A549 (cell line): ENCODE measurements at regions not wholly inside any gene's neighbourhood (a gene's known extent, or its start where the extent isn't known, plus 50 kb on each side); places are given as distances from the start of the nearest gene placed in this dataset.

Experiments
- ATAC-seq, 2 experiments: fragments of 200-7000 bp in 1 of 2; fragments of >200 bp in 1 of 2; cut with Nextera tagmentation in 1 of 2; cut with Tn5 transposase in 1 of 2; 3 replicates each; pipeline versions ENCODE4 v1.8.0 to v1.9.1; 2018 to 2020; ENCODE audit warnings: mild to moderate bottlenecking in 1 of 2, moderate library complexity in 1 of 2
- CTCF ChIA-PET: fragments of 300-600 bp; sonication (Branson Sonifier 250); formaldehyde crosslinking; extraction: SDS; loops from one replicate; lab custom pipeline; 2021; ENCODE audit warnings: antibody characterized with exemption, inconsistent platforms; lab: Yijun Ruan, JAX
- POLR2A ChIA-PET: fragments of 350-600 bp; formaldehyde crosslinking; extraction: SDS; loops from one replicate; lab custom pipeline; 2021; ENCODE audit warnings: antibody characterized with exemption, inconsistent platforms; lab: Yijun Ruan, JAX
- DNase-seq, 2 experiments: peaks; one replicate each; pipeline versions ENCODE4 v3.0.0 to v3.0.0-alpha.2; 2011 to 2016; ENCODE audit warnings: low read depth in 1 of 2, low spot score in 1 of 2
- FAIRE-seq: peaks from 2 replicates; lab custom pipeline; 2011; peaks lifted over from hg19 to GRCh38; lab: Jason Lieb, UNC
- H3K27ac ChIP-seq, 2 experiments: fragments of >200 bp; sonication (Bioruptor Twin); formaldehyde crosslinking; 3 replicates each; pipeline ENCODE4 v1.5.1; 2016 to 2017
- H3K4me1 ChIP-seq: fragments of >200 bp; sonication (Bioruptor Twin); formaldehyde crosslinking; 3 replicates; pipeline ENCODE4 v1.6.1; 2016
- H3K4me2 ChIP-seq: fragments of >200 bp; sonication (Bioruptor Twin); formaldehyde crosslinking; 3 replicates; pipeline ENCODE4 v1.6.1; 2016
- H3K4me3 ChIP-seq: fragments of >200 bp; sonication (Bioruptor Twin); formaldehyde crosslinking; 3 replicates; pipeline ENCODE4 v1.5.1; 2016
- H3K9me3 ChIP-seq: fragments of >200 bp; sonication (Bioruptor Twin); formaldehyde crosslinking; 3 replicates; pipeline ENCODE4 v1.6.1; 2016
- CBX2 ChIP-seq: fragments of 200-600 bp; sonication (generic); IDR thresholded peaks from 2 replicates; pipeline ENCODE4 v1.6.1; 2016; ENCODE audit warnings: low read depth, mild to moderate bottlenecking, borderline replicate concordance
- CBX8 ChIP-seq: fragments of 200-600 bp; sonication (generic); IDR thresholded peaks from 2 replicates; pipeline ENCODE4 v1.6.1; 2016
- CEBPB ChIP-seq, 2 experiments: fragments of >200 bp in 1 of 2; sonication (Bioruptor Twin) in 1 of 2; formaldehyde crosslinking in 1 of 2; IDR thresholded peaks; 2 replicates each; pipeline ENCODE4 v1.6.1; 2012 to 2016
- CHD2 ChIP-seq: fragments of 150-350 bp; IDR thresholded peaks from 2 replicates; pipeline ENCODE4 v1.6.1; 2014; ENCODE audit warnings: low read length; ENCODE audit not compliant: partially characterized antibody
- CHD4 ChIP-seq: fragments of 200-600 bp; sonication (generic); IDR thresholded peaks from 2 replicates; pipeline ENCODE4 v1.6.1; 2016; ENCODE audit warnings: antibody characterized with exemption, mild to moderate bottlenecking, borderline replicate concordance
- EHF ChIP-seq: fragments of 250-450 bp; sonication (Bioruptor Pico); IDR thresholded peaks from 2 replicates; pipeline ENCODE4 v1.5.0; 2020; ENCODE audit warnings: mild to moderate bottlenecking
- EP300 ChIP-seq, 2 experiments: fragments of >200 bp; sonication (Bioruptor Twin); formaldehyde crosslinking; IDR thresholded peaks; 2 replicates in 1 of 2; 3 replicates in 1 of 2; pipeline ENCODE4 v1.6.1; 2016 to 2017
- ESRRA ChIP-seq: fragments of 150-350 bp; IDR thresholded peaks from 2 replicates; pipeline ENCODE4 v1.6.1; 2014; ENCODE audit warnings: mild to moderate bottlenecking, low read length, borderline replicate concordance
- FOSB ChIP-seq: fragments of 250-450 bp; sonication (Bioruptor Pico); IDR thresholded peaks from 2 replicates; pipeline ENCODE4 v1.5.0; 2020; ENCODE audit warnings: mild to moderate bottlenecking, moderate library complexity
- FOXS1 ChIP-seq: fragments of 250-450 bp; sonication (Bioruptor Pico); IDR thresholded peaks from 2 replicates; pipeline ENCODE4 v1.5.0; 2020; ENCODE audit warnings: mild to moderate bottlenecking, moderate library complexity
- GATA3 ChIP-seq: IDR thresholded peaks from 2 replicates; pipeline ENCODE4 v1.6.1; 2012; ENCODE audit warnings: borderline replicate concordance
- HDAC2 ChIP-seq: fragments of 200-600 bp; sonication (generic); IDR thresholded peaks from 2 replicates; pipeline ENCODE4 v1.6.1; 2016
- HOXA7 ChIP-seq: fragments of 250-450 bp; sonication (Bioruptor Pico); IDR thresholded peaks from 2 replicates; pipeline ENCODE4 v1.5.0; 2020; ENCODE audit warnings: mild to moderate bottlenecking, moderate library complexity
- HOXB13 ChIP-seq: fragments of 250-450 bp; sonication (Bioruptor Pico); IDR thresholded peaks from 2 replicates; pipeline ENCODE4 v1.5.0; 2020; ENCODE audit warnings: low read depth, mild to moderate bottlenecking, moderate library complexity
- HOXB5 ChIP-seq: fragments of 250-450 bp; sonication (Bioruptor Pico); IDR thresholded peaks from 2 replicates; pipeline ENCODE4 v1.5.0; 2020; ENCODE audit warnings: mild to moderate bottlenecking, moderate library complexity
- JUN ChIP-seq, 2 experiments: fragments of >200 bp; sonication (Bioruptor Twin); formaldehyde crosslinking; IDR thresholded peaks; 2 replicates in 1 of 2; 3 replicates in 1 of 2; pipeline ENCODE4 v1.6.1; 2016 to 2017
- KDM1A ChIP-seq: fragments of 200-600 bp; sonication (generic); IDR thresholded peaks from 2 replicates; pipeline ENCODE4 v1.6.1; 2016; ENCODE audit warnings: low read depth, mild to moderate bottlenecking
- MAFK ChIP-seq: fragments of 450-650 bp; IDR thresholded peaks from 2 replicates; pipeline ENCODE4 v1.6.1; 2014; ENCODE audit not compliant: partially characterized antibody
- MAZ ChIP-seq: fragments of 150-350 bp; IDR thresholded peaks from 2 replicates; pipeline ENCODE4 v1.6.1; 2014; ENCODE audit warnings: antibody characterized with exemption, low read depth, low read length, borderline replicate concordance
- MYC ChIP-seq: IDR thresholded peaks from 2 replicates; pipeline ENCODE4 v1.6.1; 2012; ENCODE audit warnings: mild to moderate bottlenecking, inconsistent platforms, low read length, improper control_type of control experiment, borderline replicate concordance
- NPAS2 ChIP-seq: fragments of 250-450 bp; sonication (Bioruptor Pico); IDR thresholded peaks from 2 replicates; pipeline ENCODE4 v1.8.0; 2022; ENCODE audit warnings: mild to moderate bottlenecking, moderate library complexity, borderline replicate concordance
- RAD21 ChIP-seq, 2 experiments: fragments of >200 bp in 1 of 2; sonication (Bioruptor Twin) in 1 of 2; formaldehyde crosslinking in 1 of 2; IDR thresholded peaks in 1 of 2; conservative IDR thresholded peaks in 1 of 2; 2 replicates in 1 of 2; 3 replicates in 1 of 2; pipeline ENCODE4 v1.6.1; 2012 to 2018; ENCODE audit warnings: inconsistent platforms in 1 of 2
- RCOR1 ChIP-seq: fragments of 150-350 bp; IDR thresholded peaks from 2 replicates; pipeline ENCODE4 v1.6.1; 2014; ENCODE audit warnings: antibody characterized with exemption, low read length, low read depth
- RNF2 ChIP-seq: fragments of 200-600 bp; sonication (generic); IDR thresholded peaks from 2 replicates; pipeline ENCODE4 v1.6.1; 2016; ENCODE audit warnings: low read depth, mild to moderate bottlenecking, antibody characterized with exemption, moderate library complexity, borderline replicate concordance
- SMC3 ChIP-seq: fragments of >200 bp; sonication (Bioruptor Twin); formaldehyde crosslinking; IDR thresholded peaks from 3 replicates; pipeline ENCODE4 v1.6.1; 2018; ENCODE audit warnings: inconsistent platforms
- SREBF2 ChIP-seq: fragments of 450-650 bp; IDR thresholded peaks from 2 replicates; pipeline ENCODE4 v1.6.1; 2014; ENCODE audit warnings: mild to moderate bottlenecking, moderate library complexity
- TFCP2L1 ChIP-seq: fragments of 250-450 bp; sonication (Bioruptor Pico); IDR thresholded peaks from 2 replicates; pipeline ENCODE4 v1.5.0; 2021; ENCODE audit warnings: mild to moderate bottlenecking
- TP53 ChIP-seq: fragments of 250-450 bp; sonication (Bioruptor Pico); IDR thresholded peaks from 2 replicates; pipeline ENCODE4 v1.5.0; 2021; ENCODE audit warnings: mild to moderate bottlenecking, moderate library complexity
- ZFP36 ChIP-seq: fragments of 450-650 bp; IDR thresholded peaks from 2 replicates; pipeline ENCODE4 v1.6.1; 2014; ENCODE audit warnings: borderline replicate concordance; ENCODE audit not compliant: partially characterized antibody
- whole genome bisulfite sequencing: methylation state at CpG from one replicate; pipeline ENCODE4 v1.1.6; 2017; ENCODE audit errors: missing lambda C conversion rate; 5-methylcytosine and 5-hydroxymethylcytosine counted together
- TF ChIP-seq, protein P1 (sequence below): fragments of >200 bp; sonication (Bioruptor Twin); formaldehyde crosslinking; IDR thresholded peaks from 3 replicates; pipeline ENCODE4 v1.6.1; 2016
- TF ChIP-seq, protein P2 (sequence below): fragments of 200-600 bp; sonication (generic); IDR thresholded peaks from 2 replicates; pipeline ENCODE4 v1.6.1; 2016; ENCODE audit warnings: antibody characterized with exemption, mild to moderate bottlenecking, moderate library complexity
- TF ChIP-seq, protein P3 (sequence below): IDR thresholded peaks from 2 replicates; pipeline ENCODE4 v1.6.1; 2012
- TF ChIP-seq, protein P4 (sequence below): fragments of 250-450 bp; sonication (Bioruptor Pico); IDR thresholded peaks from 2 replicates; pipeline ENCODE4 v1.5.0; 2021; ENCODE audit warnings: mild to moderate bottlenecking, moderate library complexity, borderline replicate concordance

DNA sequence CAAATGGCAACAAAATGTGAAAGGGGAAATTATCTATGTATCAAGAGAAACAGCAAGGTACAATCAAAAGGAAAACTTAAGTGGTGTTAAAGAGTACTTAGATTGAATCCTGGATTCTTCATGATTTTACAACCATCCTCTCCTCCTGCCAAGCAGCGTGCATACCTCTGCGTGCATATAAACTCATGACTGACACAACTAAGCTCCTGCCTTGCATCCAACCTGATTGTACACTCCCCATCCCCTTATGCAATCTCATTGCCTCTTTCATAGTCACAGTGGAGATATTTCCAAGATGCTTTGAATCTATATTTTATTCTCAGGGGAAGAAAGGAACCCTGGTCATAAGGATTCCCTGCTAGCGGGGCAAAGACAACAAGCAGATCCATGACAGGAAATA, 499.9 kb downstream of the KCTD12 start:
- H3K4me1 ChIP-seq, result no peaks in the 10 kb centered on the region
- H3K4me3 ChIP-seq, result no peak overlapping the region
- no peak for DNase-seq
- no peak for FAIRE-seq
- ChIA-PET CTCF (no interaction called here), POLR2A (no interaction called here)
- no peaks in the 10 kb centered on the region for H3K9me3 ChIP-seq
- TF ChIP-seq, protein P1, sequence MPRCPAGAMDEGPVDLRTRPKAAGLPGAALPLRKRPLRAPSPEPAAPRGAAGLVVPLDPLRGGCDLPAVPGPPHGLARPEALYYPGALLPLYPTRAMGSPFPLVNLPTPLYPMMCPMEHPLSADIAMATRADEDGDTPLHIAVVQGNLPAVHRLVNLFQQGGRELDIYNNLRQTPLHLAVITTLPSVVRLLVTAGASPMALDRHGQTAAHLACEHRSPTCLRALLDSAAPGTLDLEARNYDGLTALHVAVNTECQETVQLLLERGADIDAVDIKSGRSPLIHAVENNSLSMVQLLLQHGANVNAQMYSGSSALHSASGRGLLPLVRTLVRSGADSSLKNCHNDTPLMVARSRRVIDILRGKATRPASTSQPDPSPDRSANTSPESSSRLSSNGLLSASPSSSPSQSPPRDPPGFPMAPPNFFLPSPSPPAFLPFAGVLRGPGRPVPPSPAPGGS, result no peak
- no peak for TF ChIP-seq HOXA7 (CRISPR knock-in tag)
- TF ChIP-seq CHD2, result no peak
- no peak for TF ChIP-seq MAZ
- TF ChIP-seq FOXS1, result no peak
- no peak for TF ChIP-seq SREBF2
- TF ChIP-seq RNF2, result no peak
- TF ChIP-seq KDM1A, result no peak
- TF ChIP-seq MYC, result no peak
- TF ChIP-seq, protein P2, sequence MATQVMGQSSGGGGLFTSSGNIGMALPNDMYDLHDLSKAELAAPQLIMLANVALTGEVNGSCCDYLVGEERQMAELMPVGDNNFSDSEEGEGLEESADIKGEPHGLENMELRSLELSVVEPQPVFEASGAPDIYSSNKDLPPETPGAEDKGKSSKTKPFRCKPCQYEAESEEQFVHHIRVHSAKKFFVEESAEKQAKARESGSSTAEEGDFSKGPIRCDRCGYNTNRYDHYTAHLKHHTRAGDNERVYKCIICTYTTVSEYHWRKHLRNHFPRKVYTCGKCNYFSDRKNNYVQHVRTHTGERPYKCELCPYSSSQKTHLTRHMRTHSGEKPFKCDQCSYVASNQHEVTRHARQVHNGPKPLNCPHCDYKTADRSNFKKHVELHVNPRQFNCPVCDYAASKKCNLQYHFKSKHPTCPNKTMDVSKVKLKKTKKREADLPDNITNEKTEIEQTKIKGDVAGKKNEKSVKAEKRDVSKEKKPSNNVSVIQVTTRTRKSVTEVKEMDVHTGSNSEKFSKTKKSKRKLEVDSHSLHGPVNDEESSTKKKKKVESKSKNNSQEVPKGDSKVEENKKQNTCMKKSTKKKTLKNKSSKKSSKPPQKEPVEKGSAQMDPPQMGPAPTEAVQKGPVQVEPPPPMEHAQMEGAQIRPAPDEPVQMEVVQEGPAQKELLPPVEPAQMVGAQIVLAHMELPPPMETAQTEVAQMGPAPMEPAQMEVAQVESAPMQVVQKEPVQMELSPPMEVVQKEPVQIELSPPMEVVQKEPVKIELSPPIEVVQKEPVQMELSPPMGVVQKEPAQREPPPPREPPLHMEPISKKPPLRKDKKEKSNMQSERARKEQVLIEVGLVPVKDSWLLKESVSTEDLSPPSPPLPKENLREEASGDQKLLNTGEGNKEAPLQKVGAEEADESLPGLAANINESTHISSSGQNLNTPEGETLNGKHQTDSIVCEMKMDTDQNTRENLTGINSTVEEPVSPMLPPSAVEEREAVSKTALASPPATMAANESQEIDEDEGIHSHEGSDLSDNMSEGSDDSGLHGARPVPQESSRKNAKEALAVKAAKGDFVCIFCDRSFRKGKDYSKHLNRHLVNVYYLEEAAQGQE, result no peak
- TF ChIP-seq JUN (IDR thresholded peaks at IDR 0.05), result no peak
- TF ChIP-seq HOXB13, result no peak
- no peak for TF ChIP-seq CHD4
- no peak for TF ChIP-seq CBX8
- TF ChIP-seq, protein P3, sequence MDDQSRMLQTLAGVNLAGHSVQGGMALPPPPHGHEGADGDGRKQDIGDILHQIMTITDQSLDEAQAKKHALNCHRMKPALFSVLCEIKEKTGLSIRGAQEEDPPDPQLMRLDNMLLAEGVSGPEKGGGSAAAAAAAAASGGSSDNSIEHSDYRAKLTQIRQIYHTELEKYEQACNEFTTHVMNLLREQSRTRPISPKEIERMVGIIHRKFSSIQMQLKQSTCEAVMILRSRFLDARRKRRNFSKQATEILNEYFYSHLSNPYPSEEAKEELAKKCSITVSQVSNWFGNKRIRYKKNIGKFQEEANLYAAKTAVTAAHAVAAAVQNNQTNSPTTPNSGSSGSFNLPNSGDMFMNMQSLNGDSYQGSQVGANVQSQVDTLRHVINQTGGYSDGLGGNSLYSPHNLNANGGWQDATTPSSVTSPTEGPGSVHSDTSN, result no peak
- TF ChIP-seq EP300 (IDR thresholded peaks at IDR 0.05), result no peak
- no peak for TF ChIP-seq ZFP36
- no peak for TF ChIP-seq HOXB5 (CRISPR knock-in tag)
- no peak for TF ChIP-seq GATA3
- 73% methylated on average over 3 of the region's 3 CpGs for WGBS
- ATAC-seq, result no peak
- no peak overlapping the region for H3K27ac ChIP-seq
- H3K4me2 ChIP-seq, result no peak overlapping the region

DNA sequence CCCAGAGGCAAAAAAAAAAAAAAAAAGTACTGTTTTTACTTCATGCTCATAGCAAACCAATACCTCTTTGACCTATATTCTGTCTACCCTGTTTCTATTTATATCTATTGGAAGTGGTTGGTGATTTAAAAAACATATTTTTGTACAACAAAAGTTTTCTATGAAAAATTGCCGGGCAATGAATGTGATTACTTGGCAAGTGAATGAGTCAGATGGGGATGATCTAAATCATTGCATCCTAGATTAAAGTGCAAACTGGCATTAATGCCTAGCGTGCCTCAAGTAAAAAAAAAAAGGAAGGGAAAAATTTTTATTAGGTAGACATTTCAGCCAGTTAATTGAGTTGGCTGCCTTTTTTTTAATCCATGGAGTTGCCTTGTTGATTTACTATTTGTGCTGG, 500.6 kb downstream of the KCTD12 start:
- H3K4me3 ChIP-seq, result no peak overlapping the region
- no peaks in the 10 kb centered on the region for H3K4me1 ChIP-seq
- CTCF ChIA-PET, result no interaction called here
- no peak for ATAC-seq
- no peaks in the 10 kb centered on the region for H3K9me3 ChIP-seq
- no peak overlapping the region for H3K4me2 ChIP-seq
- FAIRE-seq, result no peak
- POLR2A ChIA-PET, result no interaction called here
- 67% methylated on average over 2 of the region's 2 CpGs for WGBS
- DNase-seq, result no peak
- H3K27ac ChIP-seq, result no peak overlapping the region
- TF ChIP-seq, protein P4, sequence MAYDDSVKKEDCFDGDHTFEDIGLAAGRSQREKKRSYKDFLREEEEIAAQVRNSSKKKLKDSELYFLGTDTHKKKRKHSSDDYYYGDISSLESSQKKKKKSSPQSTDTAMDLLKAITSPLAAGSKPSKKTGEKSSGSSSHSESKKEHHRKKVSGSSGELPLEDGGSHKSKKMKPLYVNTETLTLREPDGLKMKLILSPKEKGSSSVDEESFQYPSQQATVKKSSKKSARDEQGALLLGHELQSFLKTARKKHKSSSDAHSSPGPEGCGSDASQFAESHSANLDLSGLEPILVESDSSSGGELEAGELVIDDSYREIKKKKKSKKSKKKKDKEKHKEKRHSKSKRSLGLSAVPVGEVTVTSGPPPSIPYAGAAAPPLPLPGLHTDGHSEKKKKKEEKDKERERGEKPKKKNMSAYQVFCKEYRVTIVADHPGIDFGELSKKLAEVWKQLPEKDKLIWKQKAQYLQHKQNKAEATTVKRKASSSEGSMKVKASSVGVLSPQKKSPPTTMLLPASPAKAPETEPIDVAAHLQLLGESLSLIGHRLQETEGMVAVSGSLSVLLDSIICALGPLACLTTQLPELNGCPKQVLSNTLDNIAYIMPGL, result no peak
- TF ChIP-seq SMC3 (no peak), CEBPB (IDR thresholded peaks at IDR 0.05) (no peak), MAFK (no peak), ESRRA (no peak), TP53 (CRISPR knock-in tag) (no peak), RAD21 (conservative IDR thresholded peaks at IDR 0.05 in 1 of 2, IDR thresholded peaks at IDR 0.05 in 1 of 2) (no peak), EP300 (IDR thresholded peaks at IDR 0.05) (no peak), GATA3 (no peak), FOSB (CRISPR knock-in tag) (no peak), NPAS2 (CRISPR knock-in tag) (no peak), TFCP2L1 (CRISPR knock-in tag) (no peak), CBX8 (no peak), HDAC2 (no peak), EHF (no peak), RCOR1 (no peak), HOXB5 (CRISPR knock-in tag) (no peak), CBX2 (no peak)
